ENCODE measurements at regions not wholly inside any gene's neighbourhood (a gene's known extent, or its start where the extent isn't known, plus 50 kb on each side); places are given as distances from the start of the nearest gene placed in this dataset.

- no peak for TF ChIP-seq CTCF (IDR thresholded peaks at IDR 0.05; ENCODE audit: low read depth, low read length)
- DNase-seq (ENCODE audit: extremely low read depth, low read depth), result no peak
These were observed 157.5 kb upstream of the MGMT start for GRCh38 chr10:129309565-129309964.

- TF ChIP-seq CTCF (IDR thresholded peaks at IDR 0.05; ENCODE audit: low read depth, low read length), result no peak
- DNase-seq (ENCODE audit: extremely low read depth, low read depth), result no peak
These were observed 156.2 kb upstream of the MGMT start for GRCh38 chr10:129310881-129311280.

- TF ChIP-seq CTCF (IDR thresholded peaks at IDR 0.05; ENCODE audit: low read depth, low read length), result no peak
- no peak for DNase-seq (ENCODE audit: extremely low read depth, low read depth)
These were observed 147.1 kb upstream of the MGMT start for GRCh38 chr10:129319934-129320333.

GRCh38 chr10:129320340-129320739 is 146.7 kb upstream of the MGMT start:
- TF ChIP-seq CTCF (IDR thresholded peaks at IDR 0.05; ENCODE audit: low read depth, low read length), result no peak
- DNase-seq (ENCODE audit: extremely low read depth, low read depth), result no peak

GRCh38 chr10:129321727-129322126 is 145.3 kb upstream of the MGMT start:
- no peak for TF ChIP-seq CTCF (IDR thresholded peaks at IDR 0.05; ENCODE audit: low read depth, low read length)
- no peak for DNase-seq (ENCODE audit: extremely low read depth, low read depth)

- DNase-seq (ENCODE audit: extremely low read depth, low read depth), result no peak
- no peak for TF ChIP-seq CTCF (IDR thresholded peaks at IDR 0.05; ENCODE audit: low read depth, low read length)
These were observed 143.9 kb upstream of the MGMT start for GRCh38 chr10:129322933-129323820.

GRCh38 chr10:129323879-129324278 is 143.2 kb upstream of the MGMT start:
- no peak for TF ChIP-seq CTCF (IDR thresholded peaks at IDR 0.05; ENCODE audit: low read depth, low read length)

More at GRCh38 chr10:129323879-129324278, 143.2 kb upstream of the MGMT start:
- DNase-seq (ENCODE audit: extremely low read depth, low read depth), result no peak
